Hepatocyte (in vitro differentiated cells): ENCODE measurements at regions not wholly inside any gene's neighbourhood (a gene's known extent, or its start where the extent isn't known, plus 50 kb on each side); places are given as distances from the start of the nearest gene placed in this dataset.

ENCODE experiments used
- DNase-seq: peaks from one replicate; pipeline ENCODE4 v3.0.0-alpha.2; 2016; ENCODE audit warnings: low spot score
- H2AFZ ChIP-seq: fragments of 200-600 bp; sonication (generic); 2 replicates; pipeline ENCODE4 v1.6.0; 2016; ENCODE audit warnings: antibody characterized with exemption, mild to moderate bottlenecking
- H3K27ac ChIP-seq: fragments of 200-600 bp; sonication (generic); 2 replicates; pipeline ENCODE4 v1.5.1; 2016; ENCODE audit warnings: mild to moderate bottlenecking
- H3K27me3 ChIP-seq: fragments of 200-600 bp; sonication (generic); 2 replicates; pipeline ENCODE4 v1.6.1; 2016
- H3K36me3 ChIP-seq: fragments of 200-600 bp; sonication (generic); replicated peaks from 2 replicates; pipeline ENCODE4 v1.5.1; 2016; ENCODE audit warnings: low read depth; ENCODE audit not compliant: insufficient read depth
- H3K4me1 ChIP-seq: fragments of 200-600 bp; sonication (generic); 2 replicates; pipeline ENCODE4 v1.5.1; 2016; ENCODE audit warnings: mild to moderate bottlenecking, moderate library complexity; ENCODE audit not compliant: insufficient read depth
- H3K4me2 ChIP-seq: fragments of 200-600 bp; sonication (generic); 2 replicates; pipeline ENCODE4 v1.6.0; 2016
- H3K4me3 ChIP-seq: fragments of 200-600 bp; sonication (generic); 2 replicates; pipeline ENCODE4 v1.5.1; 2016; ENCODE audit warnings: mild to moderate bottlenecking
- H3K79me2 ChIP-seq: fragments of 200-600 bp; sonication (generic); 2 replicates; pipeline ENCODE4 v1.6.0; 2017; ENCODE audit warnings: mild to moderate bottlenecking
- H3K9me2 ChIP-seq: fragments of 200-600 bp; sonication (generic); replicated peaks from 2 replicates; pipeline ENCODE4 v1.6.0; 2017; ENCODE audit warnings: mild to moderate bottlenecking; ENCODE audit not compliant: insufficient read depth
- H3K9me3 ChIP-seq: fragments of 200-600 bp; sonication (generic); 2 replicates; pipeline ENCODE4 v1.5.1; 2016; ENCODE audit warnings: low read depth, mild to moderate bottlenecking
- H4K20me1 ChIP-seq: fragments of 200-600 bp; sonication (generic); 2 replicates; pipeline ENCODE4 v1.6.0; 2016; ENCODE audit warnings: mild to moderate bottlenecking; ENCODE audit not compliant: insufficient read depth, poor library complexity, severe bottlenecking
- EZH2 ChIP-seq: fragments of 200-600 bp; sonication (generic); IDR thresholded peaks from 2 replicates; pipeline ENCODE4 v1.6.1; 2016; ENCODE audit warnings: antibody characterized with exemption, mild to moderate bottlenecking, borderline replicate concordance
- EZH2phosphoT487 ChIP-seq: fragments of 200-600 bp; sonication (generic); IDR thresholded peaks from one replicate; pipeline ENCODE4 v1.6.1; 2018; ENCODE audit warnings: antibody characterized with exemption, mild to moderate bottlenecking, low read depth, moderate library complexity; ENCODE audit not compliant: unreplicated experiment, severe bottlenecking
- WGBS: methylation state at CpG from one replicate; pipeline ENCODE4 v1.1.6; 2016; ENCODE audit warnings: low lambda C conversion rate; ENCODE audit errors: missing lambda C conversion rate; 5-methylcytosine and 5-hydroxymethylcytosine counted together
- TF ChIP-seq, protein P1 (sequence below): fragments of 200-600 bp; sonication (generic); IDR thresholded peaks from 2 replicates; pipeline ENCODE4 v1.5.1; 2016; ENCODE audit warnings: antibody characterized with exemption, mild to moderate bottlenecking; ENCODE audit not compliant: poor library complexity

DNA sequence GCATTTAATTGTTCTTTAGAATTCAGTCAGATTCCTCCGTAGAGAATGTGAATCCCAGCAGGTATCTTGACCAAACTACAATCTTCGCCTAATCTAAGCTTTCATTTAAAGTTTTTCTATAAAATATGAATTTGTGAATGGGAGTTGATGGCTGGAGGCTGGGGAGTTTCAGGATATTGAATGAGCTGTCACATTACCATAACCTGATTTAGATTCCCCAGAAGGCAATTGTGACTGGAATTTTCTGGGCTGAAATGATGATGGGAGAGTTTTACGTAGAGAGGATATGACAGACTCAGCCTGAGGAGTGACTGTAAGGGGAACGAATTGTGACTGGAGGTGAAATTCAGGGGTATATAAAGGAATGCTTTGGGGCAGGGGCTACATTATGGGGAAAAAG is 411.7 kb upstream of the FZD8 start:
- H3K79me2 ChIP-seq, result no peaks in the 10 kb centered on the region
- no peak overlapping the region for H2AFZ ChIP-seq
- no peak overlapping the region for H3K27ac ChIP-seq
- H3K36me3 ChIP-seq, result no peaks in the 10 kb centered on the region
- no peaks in the 10 kb centered on the region for H3K4me1 ChIP-seq
- TF ChIP-seq EZH2, result no peak
- no peak for TF ChIP-seq EZH2phosphoT487
- TF ChIP-seq, protein P1, sequence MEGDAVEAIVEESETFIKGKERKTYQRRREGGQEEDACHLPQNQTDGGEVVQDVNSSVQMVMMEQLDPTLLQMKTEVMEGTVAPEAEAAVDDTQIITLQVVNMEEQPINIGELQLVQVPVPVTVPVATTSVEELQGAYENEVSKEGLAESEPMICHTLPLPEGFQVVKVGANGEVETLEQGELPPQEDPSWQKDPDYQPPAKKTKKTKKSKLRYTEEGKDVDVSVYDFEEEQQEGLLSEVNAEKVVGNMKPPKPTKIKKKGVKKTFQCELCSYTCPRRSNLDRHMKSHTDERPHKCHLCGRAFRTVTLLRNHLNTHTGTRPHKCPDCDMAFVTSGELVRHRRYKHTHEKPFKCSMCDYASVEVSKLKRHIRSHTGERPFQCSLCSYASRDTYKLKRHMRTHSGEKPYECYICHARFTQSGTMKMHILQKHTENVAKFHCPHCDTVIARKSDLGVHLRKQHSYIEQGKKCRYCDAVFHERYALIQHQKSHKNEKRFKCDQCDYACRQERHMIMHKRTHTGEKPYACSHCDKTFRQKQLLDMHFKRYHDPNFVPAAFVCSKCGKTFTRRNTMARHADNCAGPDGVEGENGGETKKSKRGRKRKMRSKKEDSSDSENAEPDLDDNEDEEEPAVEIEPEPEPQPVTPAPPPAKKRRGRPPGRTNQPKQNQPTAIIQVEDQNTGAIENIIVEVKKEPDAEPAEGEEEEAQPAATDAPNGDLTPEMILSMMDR, result no peak
- no peaks in the 10 kb centered on the region for H3K27me3 ChIP-seq
- no peak overlapping the region for H3K4me3 ChIP-seq
- no peaks in the 10 kb centered on the region for H3K9me2 ChIP-seq
- no peak for DNase-seq
- no peaks in the 10 kb centered on the region for H3K9me3 ChIP-seq
- WGBS, result 86% methylated on average over 4 of the region's 4 CpGs
- no peak overlapping the region for H3K4me2 ChIP-seq
- H4K20me1 ChIP-seq, result no peaks in the 10 kb centered on the region

DNA sequence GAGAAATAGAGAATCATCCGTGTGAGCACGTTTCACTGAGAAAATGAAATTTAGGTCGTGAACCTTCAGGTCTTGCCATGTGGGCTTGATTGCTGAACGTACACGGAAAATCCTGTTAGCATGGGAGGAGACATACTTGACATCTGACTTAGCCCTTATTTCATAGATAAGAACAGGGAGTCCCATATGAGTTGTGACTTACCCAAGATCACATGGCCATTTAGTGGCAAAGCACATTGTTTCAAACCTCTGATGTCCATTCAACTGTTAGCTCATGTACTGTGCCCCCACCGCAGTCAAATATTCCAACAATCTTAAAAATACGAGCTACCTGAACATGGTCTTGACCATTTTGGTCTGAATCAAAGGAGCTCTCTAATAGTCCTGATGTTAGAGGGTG is 411.2 kb upstream of the FZD8 start:
- no peaks in the 10 kb centered on the region for H3K79me2 ChIP-seq
- DNase-seq, result no peak
- no peaks in the 10 kb centered on the region for H3K27me3 ChIP-seq
- H3K4me1 ChIP-seq, result no peaks in the 10 kb centered on the region
- no peak overlapping the region for H3K27ac ChIP-seq
- H2AFZ ChIP-seq, result no peak overlapping the region
- H3K4me2 ChIP-seq, result no peak overlapping the region
- no peaks in the 10 kb centered on the region for H3K36me3 ChIP-seq
- no peaks in the 10 kb centered on the region for H4K20me1 ChIP-seq
- H3K9me2 ChIP-seq, result no peaks in the 10 kb centered on the region
- no peak for TF ChIP-seq EZH2phosphoT487
- TF ChIP-seq, protein P1, result no peak
- no peak for TF ChIP-seq EZH2
- no peak overlapping the region for H3K4me3 ChIP-seq
- H3K9me3 ChIP-seq, result no peaks in the 10 kb centered on the region
- 92% methylated on average over 7 of the region's 7 CpGs for WGBS

DNA sequence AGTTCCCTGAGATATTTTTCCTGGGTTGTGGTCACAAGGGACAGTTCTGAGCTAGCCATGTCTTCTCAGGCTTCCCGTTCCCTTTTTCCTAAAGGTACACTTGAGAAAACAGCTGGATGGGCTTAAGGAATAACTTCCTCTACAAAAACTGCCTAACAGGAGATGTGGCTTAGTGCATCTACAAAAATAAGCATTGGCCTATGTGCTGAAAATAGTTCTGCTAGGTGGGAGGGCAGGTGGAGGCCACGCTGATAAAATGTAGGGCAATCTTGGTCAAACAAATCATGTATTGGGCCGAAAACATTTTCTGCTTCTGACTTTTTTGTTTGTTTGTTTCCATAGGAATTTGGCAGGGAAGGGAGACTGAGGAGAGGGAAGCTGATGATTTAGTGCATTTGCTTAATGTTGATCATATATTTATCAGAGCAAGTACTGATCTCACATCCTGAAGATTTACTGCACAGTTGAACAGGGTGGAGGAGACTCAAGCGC is 409.4 kb upstream of the FZD8 start:
- no peak for DNase-seq
- no peak overlapping the region for H3K27ac ChIP-seq
- H3K27me3 ChIP-seq, result no peaks in the 10 kb centered on the region
- no peaks in the 10 kb centered on the region for H3K4me1 ChIP-seq
- no peaks in the 10 kb centered on the region for H3K9me3 ChIP-seq
- TF ChIP-seq EZH2 (no peak), EZH2phosphoT487 (no peak)
- TF ChIP-seq, protein P1, result no peak
- no peak overlapping the region for H2AFZ ChIP-seq
- H3K9me2 ChIP-seq, result no peaks in the 10 kb centered on the region
- H3K79me2 ChIP-seq, result no peaks in the 10 kb centered on the region
- no peaks in the 10 kb centered on the region for H3K36me3 ChIP-seq
- H3K4me3 ChIP-seq, result no peak overlapping the region
- no peak overlapping the region for H3K4me2 ChIP-seq
- no peaks in the 10 kb centered on the region for H4K20me1 ChIP-seq
- WGBS, result 84% methylated on average over 4 of the region's 4 CpGs
